KBM-7 (cell line): ENCODE measurements at regions not wholly inside any gene's neighbourhood (a gene's known extent, or its start where the extent isn't known, plus 50 kb on each side); places are given as distances from the start of the nearest gene placed in this dataset.
A peak's percentile ranks its signal among the peaks of the same experiment; 100 is the strongest.

Source experiments
- DNase-seq: peaks from one replicate; pipeline ENCODE4 v3.0.0-alpha.2; 2015
- in situ Hi-C: fragments of 300-500 bp; cut with MboI; formaldehyde crosslinking; loops from 2 replicates; pipeline ENCODE4 v1.14.3; 2020; ENCODE audit warnings: low sequenced_read_pairs, low pct_unique_long_range_greater_than_20kb, mixed read lengths

DNA sequence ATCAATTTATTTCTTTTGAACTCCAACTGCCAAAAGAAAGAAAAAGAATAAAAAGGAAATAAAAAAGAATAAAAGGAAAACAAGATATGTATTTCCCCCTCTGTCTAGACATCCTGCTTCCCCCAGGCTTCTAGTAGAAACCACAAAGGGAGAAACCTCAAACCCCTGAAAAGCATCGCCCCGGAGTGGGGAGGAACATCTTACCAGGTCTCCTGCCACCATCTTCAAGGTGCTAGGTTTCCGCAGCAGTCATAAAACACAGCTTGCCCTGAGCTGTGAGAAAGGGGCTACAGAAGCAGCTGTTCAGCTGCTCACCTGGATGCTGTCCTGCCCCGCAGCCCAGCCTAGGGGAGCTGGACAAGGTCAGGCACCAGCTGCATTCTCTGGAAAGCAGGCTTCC is 487.7 kb downstream of the GADD45G start:
- DNase-seq = no peak
- in situ Hi-C loops = no loop called here

GRCh38 chr9:90095682-90096081 is 490.9 kb downstream of the GADD45G start:
- in situ Hi-C loops = no loop called here
- no peak for DNase-seq

DNA sequence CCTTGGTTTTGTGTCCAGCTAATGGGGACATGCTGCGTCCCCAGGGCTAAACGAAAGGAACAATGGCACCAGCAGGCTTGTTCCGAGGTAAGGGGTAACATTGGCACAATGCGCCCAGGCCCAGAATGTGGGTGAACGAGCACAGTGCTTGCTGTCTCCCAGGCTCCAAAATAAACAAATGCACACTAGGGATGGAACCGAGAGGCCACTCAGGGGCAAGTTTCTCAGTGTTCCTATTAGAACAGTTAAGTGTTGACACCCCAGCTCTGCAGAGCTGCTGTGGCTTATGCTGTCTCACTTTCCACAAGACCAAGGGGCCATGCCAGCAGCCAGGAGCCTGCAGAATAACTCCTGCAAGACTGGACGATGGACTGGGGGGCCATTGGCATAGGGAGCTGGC is 492.4 kb downstream of the GADD45G start:
- in situ Hi-C loops = no loop called here
- no peak for DNase-seq

DNA sequence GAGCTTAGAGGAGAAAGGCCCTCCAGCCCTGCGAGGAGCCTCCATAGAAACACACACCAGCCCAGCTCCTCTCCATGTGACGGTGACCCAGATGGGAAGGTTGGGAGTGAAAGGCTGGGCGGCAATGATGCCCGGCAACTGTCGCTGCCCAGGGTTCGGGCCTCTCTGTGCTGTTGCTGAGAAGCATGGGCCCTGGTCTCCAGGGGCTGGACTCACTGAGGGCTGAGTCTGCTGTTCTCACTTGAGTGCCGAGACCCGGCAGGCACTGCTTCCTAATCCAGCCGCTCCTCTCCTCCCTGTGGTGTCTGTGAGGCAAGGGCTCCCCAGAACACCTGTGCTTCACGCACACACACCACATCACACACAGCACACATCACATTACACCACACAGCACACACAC is 493.6 kb downstream of the GADD45G start:
- in situ Hi-C loops = no loop called here
- no peak for DNase-seq

DNA sequence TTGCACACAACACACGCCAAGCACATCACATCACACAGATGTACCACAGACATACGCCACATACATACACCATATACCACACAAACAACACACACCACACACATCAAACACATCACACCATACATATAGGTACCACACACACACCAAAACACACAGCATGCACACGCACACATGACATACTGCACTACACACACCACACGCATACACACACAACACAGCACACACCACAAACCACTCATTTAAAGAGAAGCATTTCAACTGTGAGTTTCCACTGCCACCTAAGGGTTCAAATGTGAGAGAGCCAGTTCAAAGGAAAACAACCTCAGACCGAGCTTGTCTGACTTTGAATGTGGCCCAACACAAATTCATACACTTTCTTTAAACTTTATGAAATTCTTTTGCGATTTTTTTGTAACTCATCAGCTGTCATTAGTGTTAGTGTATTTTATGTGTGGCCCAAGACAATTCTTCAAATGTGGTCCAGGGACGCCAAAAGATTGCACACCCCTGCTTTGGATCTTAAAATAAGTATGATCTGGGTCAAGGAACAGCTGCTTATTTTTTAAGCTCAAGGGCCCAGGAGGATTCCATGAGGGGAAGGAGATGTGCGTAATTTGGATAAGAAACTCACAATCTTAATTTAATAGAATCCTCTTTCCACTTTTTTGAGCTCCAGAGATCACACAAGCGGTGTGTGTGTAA is 494.6 kb downstream of the GADD45G start:
- in situ Hi-C loops = no loop called here
- DNase-seq = peak; percentile 12

DNA sequence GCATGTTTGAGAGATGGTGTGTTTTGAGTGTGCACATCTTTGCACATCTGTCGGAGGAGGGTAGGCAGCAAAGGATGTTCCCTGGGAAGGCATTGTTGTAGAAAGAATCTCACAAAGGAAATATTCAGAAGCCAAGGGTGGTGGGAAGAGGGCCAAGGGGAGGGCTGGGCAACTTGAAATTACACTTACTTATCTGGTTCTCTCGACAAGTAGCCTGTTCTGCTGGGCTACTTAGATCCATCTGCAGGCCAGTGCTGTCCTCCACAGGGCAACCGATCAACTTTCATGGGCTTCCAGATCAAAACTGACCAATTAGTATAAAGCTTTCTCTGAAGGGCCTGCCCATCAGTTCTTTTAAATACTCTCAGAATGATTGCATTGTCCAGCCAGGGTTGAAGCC is 495.2 kb downstream of the GADD45G start:
- in situ Hi-C loops = loop anchor here (10.0 kb wide), 1 partner anchor 495 kb away; the partner anchor contains the start of gene GADD45G
- DNase-seq = no peak

- in situ Hi-C loops = loop anchor here (10.0 kb wide), 1 partner anchor 498 kb away; the partner anchor contains the start of gene GADD45G
- DNase-seq = peak; percentile 61
These were observed 497.6 kb downstream of the GADD45G start for GRCh38 chr9:90102292-90102901.

DNA sequence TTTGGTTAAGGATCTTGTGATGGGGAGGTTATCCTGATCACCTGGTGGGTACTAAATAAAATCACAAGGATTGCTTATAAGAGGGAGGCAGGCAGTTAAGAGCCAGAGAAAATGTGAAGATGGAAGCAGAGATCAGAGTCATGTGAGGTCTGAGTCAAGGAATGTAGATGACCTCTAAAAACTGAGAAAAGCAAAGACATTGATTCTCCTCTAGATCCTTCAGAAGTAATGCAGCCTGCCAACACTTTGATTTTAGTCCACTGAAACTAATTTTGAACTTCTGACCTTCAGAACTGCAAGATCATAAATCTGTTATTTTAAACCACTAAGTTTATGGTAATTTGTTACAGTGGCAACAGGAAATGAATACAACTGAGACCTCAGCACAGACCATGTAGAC is 499.0 kb downstream of the GADD45G start:
- in situ Hi-C loops = loop anchor here (10.0 kb wide), 1 partner anchor 499 kb away; the partner anchor contains the start of gene GADD45G
- no peak for DNase-seq

DNA sequence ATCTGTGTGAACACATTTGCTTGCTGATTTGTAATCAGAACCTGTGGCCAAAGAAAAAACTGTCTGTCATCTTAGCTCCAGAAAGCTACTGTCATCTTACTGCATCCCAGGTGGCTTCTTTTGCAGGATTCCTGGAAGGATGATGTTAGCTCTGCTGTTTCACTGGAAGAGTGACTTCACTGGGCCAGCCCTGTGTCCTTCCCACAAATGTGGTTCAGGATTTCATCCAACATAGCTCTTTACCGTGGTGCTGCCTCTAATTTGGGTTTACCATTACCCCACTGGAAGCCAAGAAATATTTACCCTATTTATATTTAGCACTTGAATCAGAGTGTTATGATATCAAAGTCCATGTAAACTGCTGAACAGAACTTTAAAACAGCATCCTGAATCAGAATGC is 501.0 kb downstream of the GADD45G start:
- DNase-seq = no peak
- in situ Hi-C loops = loop anchor here (10.0 kb wide), 1 partner anchor 501 kb away; the partner anchor contains the start of gene GADD45G

- in situ Hi-C loops = loop anchor here (10.0 kb wide), 1 partner anchor 502 kb away; the partner anchor contains the start of gene GADD45G
- no peak for DNase-seq
These were observed 502.4 kb downstream of the GADD45G start for GRCh38 chr9:90107040-90107725.

GRCh38 chr9:90107726-90108655 is 503.2 kb downstream of the GADD45G start:
- no peak for DNase-seq
- in situ Hi-C loops = loop anchor here (10.0 kb wide), 1 partner anchor 503 kb away; the partner anchor contains the start of gene GADD45G

DNA sequence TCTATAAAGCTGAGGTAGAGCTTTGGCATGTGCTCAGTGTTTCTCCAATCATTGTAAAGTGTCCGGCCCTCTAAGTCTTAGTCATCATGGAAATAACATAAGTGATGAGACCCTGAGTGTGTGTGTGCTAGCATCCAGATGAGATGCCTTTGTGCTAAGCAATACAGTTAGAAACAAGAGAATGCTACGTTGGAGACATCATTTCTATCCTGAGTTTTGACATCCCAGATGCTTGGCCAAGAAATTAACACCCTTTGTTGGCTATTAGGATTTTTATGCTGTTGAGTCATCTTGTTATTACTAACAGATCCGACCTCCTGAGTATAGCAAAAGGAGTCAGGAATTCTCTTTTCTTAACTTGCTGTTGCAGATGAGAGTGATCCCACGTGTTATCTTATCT is 508.0 kb downstream of the GADD45G start:
- DNase-seq = no peak
- in situ Hi-C loops = no loop called here

GRCh38 chr9:90114641-90115425 is 510.0 kb downstream of the GADD45G start:
- in situ Hi-C loops = no loop called here
- DNase-seq = no peak

DNA sequence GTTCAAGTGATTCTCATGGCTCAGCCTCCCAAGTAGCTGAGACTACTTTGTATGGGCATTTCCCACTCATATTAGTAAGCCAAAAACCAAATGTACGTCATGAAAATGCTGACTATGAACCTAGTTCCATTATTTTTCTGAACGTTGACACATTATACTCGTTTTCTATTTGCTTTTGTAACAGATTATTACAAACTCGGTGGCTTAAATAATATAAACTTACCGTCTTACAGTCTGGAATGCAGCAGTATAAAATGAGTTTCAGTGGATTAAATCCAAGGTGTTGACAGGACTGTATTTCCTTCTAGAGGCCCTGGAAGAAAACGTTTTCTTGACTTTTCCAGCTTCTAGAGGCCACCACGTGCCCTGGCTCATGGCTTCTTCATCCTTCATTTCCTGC is 517.0 kb downstream of the GADD45G start:
- in situ Hi-C loops = no loop called here
- no peak for DNase-seq

DNA sequence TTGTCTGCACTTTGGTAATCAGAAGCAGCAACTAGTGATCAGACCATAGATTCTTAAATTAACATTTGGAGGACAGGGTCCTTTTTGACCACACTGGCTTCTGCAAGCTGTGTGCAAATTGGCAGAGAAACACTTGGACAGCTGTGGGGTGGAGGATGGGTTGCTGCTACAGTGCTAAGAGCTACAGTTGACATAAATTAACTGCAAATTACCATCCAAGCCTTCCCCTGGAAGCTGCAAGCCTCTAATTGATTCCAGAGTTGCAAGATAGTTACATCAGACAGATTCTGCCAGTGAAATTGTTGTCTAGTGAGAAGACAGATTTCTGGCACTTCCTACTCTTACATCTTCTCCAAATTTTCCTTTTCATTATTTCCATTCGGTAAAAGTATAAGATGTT is 517.7 kb downstream of the DIRAS2 start:
- in situ Hi-C loops = no loop called here
- DNase-seq = no peak

- no peak for DNase-seq
- in situ Hi-C loops = no loop called here
These were observed 514.7 kb downstream of the DIRAS2 start for GRCh38 chr9:90127923-90128322.

DNA sequence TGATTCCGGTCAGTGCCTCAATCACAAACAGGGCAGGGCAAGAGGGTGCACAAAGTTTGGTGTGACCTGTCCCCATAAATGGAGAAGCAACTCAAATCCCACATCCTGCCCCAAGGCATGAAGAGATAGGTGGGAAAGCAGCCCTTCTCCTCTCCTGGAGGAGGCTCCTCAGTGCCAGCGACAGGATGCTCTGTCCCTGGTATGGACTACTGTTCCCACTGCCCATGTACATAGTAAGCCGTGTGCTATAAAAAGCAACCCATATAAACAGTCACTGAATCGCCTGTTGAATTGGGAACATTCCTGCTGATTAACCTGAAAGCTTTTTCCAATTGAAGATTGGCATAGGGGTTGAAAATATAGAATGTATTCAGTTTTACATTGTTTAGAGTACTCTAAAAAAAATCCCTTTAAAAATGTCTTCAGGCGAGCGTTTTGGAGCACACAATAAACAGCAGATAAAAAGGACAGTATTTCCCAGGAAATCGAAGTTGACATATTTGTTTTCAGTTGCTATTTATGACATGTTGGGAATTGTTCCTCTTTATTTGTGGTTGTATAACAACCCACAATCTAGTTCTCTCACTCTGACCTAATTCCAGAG is 513.9 kb downstream of the DIRAS2 start:
- in situ Hi-C loops = no loop called here
- no peak for DNase-seq

DNA sequence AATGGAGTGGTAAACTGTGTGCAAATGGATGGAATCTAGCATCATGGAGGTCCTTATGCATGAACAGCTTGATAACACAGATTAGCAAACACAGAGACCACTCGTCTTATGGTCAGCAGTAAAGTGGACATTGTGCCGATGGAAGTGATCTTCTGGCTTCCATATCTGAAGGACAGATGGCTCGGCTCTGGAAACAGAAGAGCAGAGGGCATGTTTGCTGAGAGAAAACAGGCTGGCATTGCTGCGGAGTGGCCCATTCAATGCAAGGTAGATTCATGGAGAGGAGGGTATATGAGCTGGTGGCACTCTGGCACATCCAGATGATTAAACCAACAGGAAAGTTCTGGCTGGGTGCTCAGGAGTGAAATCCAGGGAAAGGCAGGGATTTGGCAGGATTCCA is 513.2 kb downstream of the DIRAS2 start:
- in situ Hi-C loops = no loop called here
- no peak for DNase-seq
